GM19035 (cell line): ENCODE measurements at regions not wholly inside any gene's neighbourhood (a gene's known extent, or its start where the extent isn't known, plus 50 kb on each side); places are given as distances from the start of the nearest gene placed in this dataset.
"Not testable (repeated sequence)": the region's sequence is repeated elsewhere in the genome, so short reads cannot be mapped to it uniquely, and the experiment has no call there.

Experiments
- ATAC-seq: cut with Tn5 transposase; IDR thresholded peaks from one replicate; pipeline ENCODE4 v1.9.1; 2021; ENCODE audit not compliant: unreplicated experiment

DNA sequence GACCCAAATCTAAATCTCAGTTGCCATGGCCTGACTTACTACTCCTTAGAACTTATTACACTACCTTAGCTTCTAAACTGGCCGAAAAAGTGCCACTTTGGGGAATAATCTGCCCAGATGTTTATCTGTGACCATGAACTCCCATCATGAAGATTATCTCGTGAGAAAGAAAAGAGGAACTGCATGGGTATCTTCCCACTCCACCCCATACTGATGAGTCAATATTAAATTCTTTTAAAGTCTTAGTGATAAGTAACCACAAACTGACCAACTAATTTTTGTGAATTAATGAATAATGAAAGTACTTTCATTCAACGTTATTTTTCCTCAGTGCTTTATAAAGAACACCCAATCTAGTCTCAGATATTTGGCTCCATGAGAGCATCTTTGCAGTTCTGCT is 493.5 kb downstream of the EBF1 start:
- no peak for ATAC-seq

GRCh38 chr5:158602981-158603380 is 496.7 kb downstream of the EBF1 start:
- ATAC-seq = no peak

DNA sequence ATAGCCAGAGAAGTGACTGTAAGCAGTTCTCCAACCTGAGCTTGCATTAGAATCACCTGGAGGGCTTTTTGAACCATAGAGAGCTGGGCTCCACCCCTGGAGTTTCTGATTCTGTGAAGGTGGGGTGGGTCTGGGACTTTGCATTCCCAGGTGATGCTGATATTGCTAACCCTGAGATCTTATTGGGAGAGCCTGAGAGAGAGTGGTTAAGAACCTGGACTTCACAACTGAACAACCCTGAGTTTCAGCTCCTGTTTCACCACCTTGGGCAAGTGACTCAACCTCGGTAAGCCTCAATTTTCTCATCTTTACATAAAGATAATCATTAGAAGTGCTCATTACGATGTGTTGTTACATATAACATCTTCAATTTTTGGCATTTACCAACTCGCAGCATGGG is 498.6 kb downstream of the EBF1 start:
- ATAC-seq = no peak

DNA sequence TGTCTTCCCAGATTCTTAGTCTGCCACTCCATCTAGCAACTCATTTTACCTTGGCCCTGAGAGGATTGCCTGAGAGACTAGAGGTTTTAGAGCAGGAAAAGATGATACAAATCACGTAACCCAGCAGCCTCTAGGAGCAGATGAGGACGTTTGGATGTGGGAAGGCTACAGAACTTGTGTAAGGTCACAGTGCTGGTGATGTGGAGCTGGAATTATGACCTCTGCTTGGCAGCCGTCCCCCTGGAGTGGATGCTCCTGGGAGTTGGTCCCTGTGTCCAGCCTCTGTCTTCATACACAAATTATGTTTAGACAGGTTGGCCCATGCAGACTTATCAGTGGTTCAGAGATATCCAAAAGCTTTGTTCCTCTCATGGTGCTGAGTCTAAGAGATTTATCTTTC is 499.0 kb downstream of the EBF1 start:
- no peak for ATAC-seq

- ATAC-seq = no peak
These were observed 500.6 kb downstream of the EBF1 start for GRCh38 chr5:158599157-158599556.

GRCh38 chr5:158594595-158595242 is 505.0 kb downstream of the EBF1 start:
- no peak for ATAC-seq

DNA sequence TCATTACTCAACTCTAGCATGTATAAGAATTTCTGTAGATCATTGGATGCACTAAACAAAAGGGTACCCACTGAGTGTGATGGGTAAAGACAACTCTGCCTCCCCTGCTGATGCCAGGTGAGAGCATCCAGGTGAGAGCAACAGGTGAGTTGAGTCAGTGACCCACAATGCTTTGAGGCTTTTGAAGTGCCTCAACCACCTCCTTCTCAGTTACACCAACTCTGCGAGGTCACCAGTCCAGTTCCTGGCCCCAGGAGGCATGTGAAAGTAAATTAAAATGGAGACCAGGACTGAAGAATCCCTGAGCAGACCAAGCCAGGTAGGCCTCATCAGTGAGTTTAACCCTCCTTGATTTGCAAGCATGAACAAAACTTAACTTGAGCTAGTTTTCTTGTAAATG is 505.8 kb downstream of the EBF1 start:
- ATAC-seq = no peak

DNA sequence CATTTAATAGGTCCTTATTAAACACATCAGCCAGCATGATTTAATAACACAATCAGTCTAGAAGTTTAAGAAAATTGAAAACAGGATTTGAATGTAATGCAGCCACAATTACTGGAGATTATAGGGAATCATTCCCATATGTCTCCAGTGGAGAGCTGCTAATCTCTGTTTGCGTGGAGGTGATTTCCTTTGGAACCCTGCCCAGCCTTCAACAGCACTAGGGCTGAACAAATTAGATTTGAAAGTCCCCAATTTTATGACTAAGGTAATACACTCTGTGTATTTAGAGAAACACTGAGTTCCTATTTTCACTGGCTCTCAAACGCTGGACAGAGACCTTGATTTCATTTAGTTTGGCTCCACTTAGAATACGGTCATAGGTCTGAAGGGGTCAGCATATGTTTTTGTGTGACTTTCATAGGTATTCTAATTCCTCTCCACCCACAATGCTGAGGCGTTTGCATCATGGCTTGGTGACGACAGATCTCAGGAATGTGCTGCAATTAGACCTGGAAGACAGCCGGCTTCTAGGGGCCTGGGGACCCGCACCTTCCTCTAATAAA is 508.3 kb downstream of the EBF1 start:
- no peak for ATAC-seq

DNA sequence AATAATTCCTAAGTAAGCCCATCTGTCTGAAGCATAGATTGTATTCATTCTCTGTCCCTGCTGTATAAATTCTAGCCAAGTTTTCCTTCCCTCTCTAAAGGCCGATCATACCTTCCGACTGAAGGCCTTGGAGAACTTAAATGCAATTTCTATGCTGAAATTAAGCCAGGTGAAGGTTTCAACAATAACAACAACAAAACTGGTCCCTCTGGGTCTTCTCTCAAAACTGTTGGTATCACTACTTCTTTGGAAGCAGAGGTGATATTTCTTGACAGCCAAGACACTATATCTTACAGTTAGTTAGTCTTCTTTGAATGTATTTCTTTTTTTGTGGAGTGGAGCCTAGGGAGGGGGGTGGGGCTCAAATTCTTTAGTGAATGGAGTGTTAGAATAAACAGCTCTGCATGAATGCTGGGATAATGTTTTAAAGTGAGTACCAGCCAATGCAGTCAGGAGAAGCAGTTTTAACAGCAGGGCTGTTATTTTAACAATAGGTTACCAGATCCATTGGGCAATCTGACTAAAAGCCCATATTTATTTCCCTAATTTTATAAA is 508.9 kb downstream of the EBF1 start:
- no peak for ATAC-seq

- ATAC-seq = no peak
These were observed 509.8 kb downstream of the EBF1 start for GRCh38 chr5:158589939-158590338.

GRCh38 chr5:158588617-158589016 is 511.1 kb downstream of the EBF1 start:
- ATAC-seq = no peak

GRCh38 chr5:158586054-158586453 is 513.7 kb downstream of the EBF1 start:
- ATAC-seq = no peak

- not testable (repeated sequence) for ATAC-seq
These were observed 517.0 kb downstream of the EBF1 start for GRCh38 chr5:158582669-158583068.

GRCh38 chr5:158573829-158574228 is 525.9 kb downstream of the EBF1 start:
- ATAC-seq = no peak

DNA sequence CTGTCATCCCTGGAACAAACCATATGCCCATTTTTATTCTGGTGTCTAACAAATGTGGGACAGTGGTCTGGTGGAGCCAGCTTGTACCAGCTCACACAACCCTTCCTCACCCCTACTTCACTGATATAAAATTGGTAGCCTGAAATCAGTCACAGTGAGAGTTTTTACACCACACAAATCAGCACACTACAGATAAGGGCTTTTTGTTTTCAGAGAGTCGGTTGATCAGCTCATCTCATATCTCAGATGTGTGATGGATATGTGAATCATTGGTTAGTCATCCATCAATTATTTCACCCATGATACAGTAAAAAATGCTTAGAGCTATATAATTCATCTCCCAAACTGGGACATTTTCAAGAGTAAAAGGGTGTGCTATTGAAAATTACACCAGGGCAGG is 529.2 kb downstream of the EBF1 start:
- ATAC-seq = no peak

DNA sequence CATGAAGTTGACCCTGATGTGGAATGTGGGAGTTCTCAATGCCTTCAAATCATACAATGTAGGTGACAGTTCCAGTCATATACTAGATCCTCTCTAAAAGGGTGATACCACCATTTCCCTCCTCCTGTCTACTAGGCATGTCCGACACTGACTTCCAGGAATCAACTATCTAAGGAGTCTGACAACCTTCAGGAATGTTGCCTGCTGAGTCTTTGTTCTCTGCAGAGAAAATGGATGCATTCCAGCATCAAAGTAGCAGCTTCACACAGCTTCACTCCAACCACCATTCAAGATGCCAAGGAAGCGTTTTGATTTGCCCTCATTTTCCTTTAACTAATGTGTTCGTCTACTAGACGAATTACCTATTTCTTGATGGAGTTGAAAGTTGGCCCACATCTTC is 530.2 kb downstream of the EBF1 start:
- no peak for ATAC-seq

- no peak for ATAC-seq
These were observed 534.5 kb downstream of the EBF1 start for GRCh38 chr5:158565017-158565789.

DNA sequence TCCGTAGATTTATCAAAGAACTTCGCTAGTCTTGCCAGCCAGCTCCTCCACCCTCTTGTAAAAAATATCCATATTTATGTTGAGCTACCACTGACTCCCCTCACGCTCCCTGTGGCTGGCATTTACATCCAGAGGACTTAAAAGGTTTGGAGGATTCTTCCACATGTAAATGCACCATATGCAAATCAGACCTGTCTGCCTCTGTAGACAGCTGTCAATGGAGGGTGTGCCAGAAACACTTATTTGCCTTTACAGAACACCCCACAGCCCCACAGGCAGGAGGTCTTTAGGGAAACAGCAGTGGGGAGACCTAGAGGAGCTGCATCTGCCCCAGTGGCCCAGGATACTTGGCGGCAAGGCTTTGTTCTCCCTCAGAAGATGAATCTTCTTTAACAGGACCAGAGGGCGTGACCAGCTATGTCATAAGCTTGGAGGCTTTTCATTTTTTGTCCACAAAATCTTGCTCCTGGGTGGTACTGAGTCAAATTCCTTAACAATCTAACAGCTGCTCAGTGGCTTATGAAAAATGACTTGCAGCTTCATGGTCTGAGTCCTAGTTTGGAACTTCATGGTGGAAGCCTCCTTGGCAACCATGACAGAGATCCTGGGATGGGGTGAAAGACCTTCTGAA is 535.8 kb downstream of the EBF1 start:
- ATAC-seq = no peak

GRCh38 chr5:158561562-158562190 is 538.0 kb downstream of the EBF1 start:
- no peak for ATAC-seq

DNA sequence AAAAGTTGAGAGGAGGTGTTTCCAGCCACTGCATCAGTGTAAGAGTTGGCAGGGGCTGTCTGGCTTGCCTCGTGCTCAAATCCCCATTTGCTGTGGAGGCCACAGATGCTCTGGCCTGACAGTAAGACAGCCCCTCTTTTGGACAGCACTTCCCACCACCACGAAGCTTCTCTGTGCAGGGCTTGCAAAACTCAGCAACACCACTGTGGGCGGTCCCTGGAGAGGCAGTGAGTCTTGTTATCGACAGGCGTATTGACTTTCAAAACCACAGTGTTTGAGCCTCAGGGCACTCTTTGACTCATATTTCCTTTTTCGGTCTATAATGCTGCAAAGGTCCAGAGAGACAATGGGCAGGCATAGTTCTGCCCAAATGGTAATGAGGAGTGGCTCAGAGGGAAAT is 539.5 kb downstream of the EBF1 start:
- peak; percentile 94 for ATAC-seq

DNA sequence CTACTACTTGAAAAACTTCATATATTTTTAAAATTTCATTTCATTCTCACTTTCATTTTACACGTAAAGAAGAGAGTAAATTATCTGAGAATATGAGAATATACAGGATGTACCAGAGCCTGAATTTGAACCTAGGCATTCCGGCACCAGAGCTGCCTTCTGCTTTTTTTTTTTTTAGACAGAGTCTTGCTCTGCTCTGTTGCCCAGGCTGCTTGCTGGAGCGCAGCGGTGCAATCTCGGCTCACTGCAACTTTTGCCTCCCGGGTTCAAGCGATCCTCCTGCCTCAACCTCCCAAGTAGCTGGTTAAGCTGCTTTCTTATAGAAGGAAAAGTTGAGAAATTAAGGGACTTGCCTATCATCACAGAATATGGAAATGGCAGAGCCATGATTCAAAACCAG is 540.1 kb downstream of the EBF1 start:
- ATAC-seq = peak; percentile 55
